OCI-LY7 (cell line): ENCODE measurements at regions not wholly inside any gene's neighbourhood (a gene's known extent, or its start where the extent isn't known, plus 50 kb on each side); places are given as distances from the start of the nearest gene placed in this dataset.

ENCODE experiments used
- EZH2phosphoT487 ChIP-seq: fragments of 200-600 bp; sonication (generic); IDR thresholded peaks from 2 replicates; pipeline ENCODE4 v1.6.1; 2018; ENCODE audit warnings: low read depth, borderline replicate concordance, mild to moderate bottlenecking, mixed run types, antibody characterized with exemption, low read length, moderate library complexity, mixed read lengths
- TF ChIP-seq, protein P1 (sequence below): fragments of 200-600 bp; sonication (generic); conservative IDR thresholded peaks from 2 replicates; pipeline ENCODE4 v1.5.1; 2014; ENCODE audit warnings: mild to moderate bottlenecking, antibody characterized with exemption, low read length, moderate library complexity, mixed read lengths

DNA sequence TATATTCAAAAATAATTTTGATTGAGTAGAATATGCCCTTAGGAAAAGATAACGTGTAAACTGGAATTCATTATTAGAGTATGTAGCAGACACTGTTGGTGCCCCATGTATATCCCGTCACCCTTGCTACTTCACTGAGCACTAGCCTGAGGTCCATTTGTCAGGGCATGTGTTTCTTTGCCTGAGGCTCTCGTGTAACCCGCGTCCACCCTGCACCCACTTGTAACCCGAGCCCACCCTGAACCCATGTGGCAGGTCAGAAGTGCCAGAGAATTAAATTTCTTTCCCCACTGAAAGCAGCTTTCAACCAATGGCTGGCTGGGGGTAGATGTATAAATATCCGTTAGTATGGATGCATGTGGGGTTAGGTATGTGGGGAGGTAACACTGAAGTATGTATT, 474.2 kb upstream of the ZNF385D start:
- TF ChIP-seq, protein P1, sequence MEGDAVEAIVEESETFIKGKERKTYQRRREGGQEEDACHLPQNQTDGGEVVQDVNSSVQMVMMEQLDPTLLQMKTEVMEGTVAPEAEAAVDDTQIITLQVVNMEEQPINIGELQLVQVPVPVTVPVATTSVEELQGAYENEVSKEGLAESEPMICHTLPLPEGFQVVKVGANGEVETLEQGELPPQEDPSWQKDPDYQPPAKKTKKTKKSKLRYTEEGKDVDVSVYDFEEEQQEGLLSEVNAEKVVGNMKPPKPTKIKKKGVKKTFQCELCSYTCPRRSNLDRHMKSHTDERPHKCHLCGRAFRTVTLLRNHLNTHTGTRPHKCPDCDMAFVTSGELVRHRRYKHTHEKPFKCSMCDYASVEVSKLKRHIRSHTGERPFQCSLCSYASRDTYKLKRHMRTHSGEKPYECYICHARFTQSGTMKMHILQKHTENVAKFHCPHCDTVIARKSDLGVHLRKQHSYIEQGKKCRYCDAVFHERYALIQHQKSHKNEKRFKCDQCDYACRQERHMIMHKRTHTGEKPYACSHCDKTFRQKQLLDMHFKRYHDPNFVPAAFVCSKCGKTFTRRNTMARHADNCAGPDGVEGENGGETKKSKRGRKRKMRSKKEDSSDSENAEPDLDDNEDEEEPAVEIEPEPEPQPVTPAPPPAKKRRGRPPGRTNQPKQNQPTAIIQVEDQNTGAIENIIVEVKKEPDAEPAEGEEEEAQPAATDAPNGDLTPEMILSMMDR = no peak
- no peak for TF ChIP-seq EZH2phosphoT487
